Activated CD4-positive, alpha-beta memory T cell treated with anti-CD3 and anti-CD28 coated beads for 36 hours (primary cell): ENCODE measurements at regions not wholly inside any gene's neighbourhood (a gene's known extent, or its start where the extent isn't known, plus 50 kb on each side); places are given as distances from the start of the nearest gene placed in this dataset.

Experiments
- CTCF ChIA-PET: fragments of 350-600 bp; sonication (Branson Sonifier 250); formaldehyde crosslinking; loops from one replicate; lab custom pipeline; 2021; ENCODE audit warnings: antibody characterized with exemption, inconsistent platforms; lab: Charles Lee
- POLR2A ChIA-PET: fragments of 350-600 bp; sonication (Branson Sonifier 250); formaldehyde crosslinking; loops from one replicate; lab custom pipeline; 2021; ENCODE audit warnings: antibody characterized with exemption; lab: Charles Lee
- DNase-seq: peaks from one replicate; pipeline ENCODE4 v3.0.0-alpha.2; 2020
- H3K27ac Mint-ChIP-seq: one replicate; pipeline ENCODE4 v1.8.0; 2021; ENCODE audit warnings: mixed read lengths
- H3K27me3 Mint-ChIP-seq: one replicate; pipeline ENCODE4 v1.8.0; 2021; ENCODE audit warnings: mixed read lengths
- H3K36me3 Mint-ChIP-seq: one replicate; pipeline ENCODE4 v1.8.0; 2021; ENCODE audit warnings: mixed read lengths
- H3K4me1 Mint-ChIP-seq: one replicate; pipeline ENCODE4 v1.8.0; 2021; ENCODE audit warnings: low read depth, mixed read lengths
- H3K4me3 Mint-ChIP-seq: one replicate; pipeline ENCODE4 v1.8.0; 2021; ENCODE audit warnings: mild to moderate bottlenecking, mixed read lengths
- H3K9me3 Mint-ChIP-seq: one replicate; pipeline ENCODE4 v1.8.0; 2021; ENCODE audit warnings: mixed read lengths
- intact Hi-C: fragments of 100-400 bp; cut with micrococcal nuclease; formaldehyde crosslinking; loops from one replicate; pipeline ENCODE4 v1.15.1; 2023

DNA sequence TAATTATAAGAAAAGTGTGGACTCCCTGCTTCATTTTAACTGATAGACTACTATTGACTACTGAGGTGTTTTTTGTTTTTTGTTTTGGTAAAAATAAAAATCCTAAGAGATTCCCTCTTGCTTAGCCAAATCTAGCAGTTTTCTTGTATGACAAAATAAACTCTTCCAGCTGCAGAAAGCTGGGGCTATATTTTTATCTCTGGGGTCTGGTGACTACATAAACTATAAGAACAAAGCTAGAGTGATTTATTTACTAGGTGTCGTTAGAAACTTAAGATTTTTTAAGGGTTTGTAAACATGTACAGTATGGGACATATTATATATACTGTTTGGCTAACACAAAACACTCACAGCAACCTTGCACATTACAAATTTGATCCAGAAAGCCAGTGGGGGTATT lies 467.4 kb upstream of the MPDZ start:
- Mint-ChIP-seq H3K36me3 (no peaks in the 10 kb centered on the region), H3K27ac (no peak overlapping the region), H3K4me3 (no peak overlapping the region), H3K4me1 (no peaks in the 10 kb centered on the region), H3K9me3 (peaks cover 3% of the 10 kb centered on the region), H3K27me3 (no peaks in the 10 kb centered on the region)
- DNase-seq, result no peak
- CTCF ChIA-PET, result interaction anchor here (0.6 kb wide), 1 partner anchor 11 kb away, joined by 4 read pairs; no protein-coding TSS in a partner anchor
- intact Hi-C loops, result no loop called here
- POLR2A ChIA-PET, result no interaction called here

DNA sequence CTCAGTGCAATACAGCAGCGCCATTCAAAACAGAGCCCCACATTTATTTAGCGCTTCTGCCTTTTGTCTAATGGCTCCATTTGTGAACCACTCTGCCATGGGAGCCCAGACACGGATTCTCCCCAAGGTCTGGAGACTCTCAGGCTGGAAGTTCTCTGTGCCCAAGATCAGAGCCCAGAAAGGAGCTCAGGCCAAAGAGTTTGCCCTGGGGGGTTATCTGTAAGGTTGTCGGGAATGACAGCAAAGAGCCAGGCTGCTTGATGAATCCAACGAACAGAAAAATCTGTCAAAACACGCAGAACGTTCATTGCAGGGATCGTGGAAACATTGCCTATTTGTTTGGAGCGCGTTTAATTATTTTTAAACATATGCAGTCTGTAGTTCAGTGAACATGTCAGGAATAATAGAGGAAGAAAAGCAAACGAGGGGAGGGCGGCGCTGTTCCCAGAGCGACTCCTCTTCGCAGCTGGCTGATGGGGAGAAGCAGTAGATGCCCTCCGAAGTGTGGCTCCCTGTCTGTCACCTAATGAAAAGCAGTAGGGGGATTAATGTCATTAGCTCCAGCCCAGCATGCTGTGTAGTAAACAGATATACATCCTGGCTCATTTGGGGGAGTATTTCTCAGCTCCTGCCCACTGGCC lies 464.9 kb upstream of the MPDZ start:
- H3K27me3 Mint-ChIP-seq, result no peaks in the 10 kb centered on the region
- POLR2A ChIA-PET, result no interaction called here

DNA sequence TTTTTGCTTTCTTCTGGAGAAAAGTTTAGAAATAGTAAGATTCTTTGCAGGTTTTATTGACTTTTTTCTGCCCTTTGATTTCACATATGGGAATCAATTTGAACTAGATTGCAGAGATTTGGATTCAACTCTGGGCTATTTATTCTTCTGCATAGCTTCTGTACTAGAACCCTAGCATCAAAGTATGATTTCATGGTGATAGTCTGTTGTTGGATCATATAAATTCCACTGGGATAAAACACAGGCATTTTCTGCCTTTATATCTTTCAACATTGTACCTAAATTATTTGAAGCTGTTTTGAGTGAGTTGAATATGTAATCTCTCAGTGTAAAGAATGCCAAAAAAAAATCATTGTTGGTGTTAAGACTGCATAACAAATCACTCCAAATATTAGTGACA lies 458.4 kb upstream of the MPDZ start:
- H3K4me1 Mint-ChIP-seq, result no peaks in the 10 kb centered on the region
- H3K9me3 Mint-ChIP-seq, result peaks cover 6% of the 10 kb centered on the region
- ChIA-PET CTCF (no interaction called here), POLR2A (no interaction called here)
- no peak overlapping the region for H3K4me3 Mint-ChIP-seq
- intact Hi-C loops, result no loop called here
- H3K27me3 Mint-ChIP-seq, result no peaks in the 10 kb centered on the region
- H3K36me3 Mint-ChIP-seq, result no peaks in the 10 kb centered on the region
- no peak overlapping the region for H3K27ac Mint-ChIP-seq
- DNase-seq, result no peak

More for the DNA sequence above, 464.9 kb upstream of the MPDZ start:
- CTCF ChIA-PET, result no interaction called here
- DNase-seq, result no peak
- H3K4me1 Mint-ChIP-seq, result no peaks in the 10 kb centered on the region
- no peak overlapping the region for H3K27ac Mint-ChIP-seq
- H3K36me3 Mint-ChIP-seq, result no peaks in the 10 kb centered on the region
- no peak overlapping the region for H3K4me3 Mint-ChIP-seq
- peaks cover 3% of the 10 kb centered on the region for H3K9me3 Mint-ChIP-seq
- intact Hi-C loops, result no loop called here

DNA sequence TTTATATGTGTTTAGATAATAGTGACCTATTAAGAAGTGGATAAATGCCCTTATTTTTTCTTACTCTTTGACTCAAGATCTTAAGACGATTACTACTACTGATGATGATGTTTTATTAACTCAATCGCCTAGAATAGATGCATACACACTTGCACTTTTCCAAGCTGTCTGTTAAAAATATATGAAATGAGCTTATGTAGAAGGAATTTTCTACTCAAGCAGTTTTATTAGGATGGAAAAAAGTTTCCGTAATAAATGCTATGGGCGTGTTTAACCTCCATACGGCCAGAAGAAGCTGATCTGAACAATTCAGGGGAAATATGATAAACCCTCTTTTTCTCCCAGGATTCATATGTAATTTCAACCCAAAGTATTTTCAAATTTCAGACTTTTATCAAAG lies 455.7 kb upstream of the MPDZ start:
- Mint-ChIP-seq H3K36me3 (no peaks in the 10 kb centered on the region), H3K27me3 (no peaks in the 10 kb centered on the region), H3K4me1 (no peaks in the 10 kb centered on the region), H3K9me3 (peaks cover 8% of the 10 kb centered on the region), H3K27ac (no peak overlapping the region), H3K4me3 (no peak overlapping the region)
- ChIA-PET CTCF (interaction anchor here (0.7 kb wide), 1 partner anchor 12 kb away, joined by 4 read pairs; no protein-coding TSS in a partner anchor), POLR2A (no interaction called here)
- intact Hi-C loops, result no loop called here
- no peak for DNase-seq

DNA sequence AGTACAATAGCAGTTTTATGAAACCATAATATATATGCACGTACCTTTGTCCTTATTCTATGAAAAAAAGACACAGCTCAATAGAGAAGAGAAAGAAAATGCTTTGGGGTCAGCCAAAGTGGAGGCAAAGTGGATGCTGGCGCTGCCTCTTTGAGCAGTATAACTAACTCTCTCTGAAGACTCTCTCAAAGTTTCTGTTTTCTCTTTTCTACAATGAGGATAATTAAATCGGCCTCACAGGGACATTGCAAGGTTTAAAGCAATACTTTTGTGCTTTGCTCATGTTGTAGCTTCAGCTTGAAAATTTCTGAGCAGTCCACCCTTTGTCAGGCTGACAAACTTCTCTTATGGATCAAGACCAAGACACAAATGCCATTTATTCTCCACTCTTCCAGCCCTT lies 455.1 kb upstream of the MPDZ start:
- H3K4me1 Mint-ChIP-seq, result no peaks in the 10 kb centered on the region
- no peaks in the 10 kb centered on the region for H3K27me3 Mint-ChIP-seq
- peaks cover 8% of the 10 kb centered on the region for H3K9me3 Mint-ChIP-seq
- ChIA-PET POLR2A (no interaction called here), CTCF (no interaction called here)
- no peaks in the 10 kb centered on the region for H3K36me3 Mint-ChIP-seq
- no peak overlapping the region for H3K27ac Mint-ChIP-seq
- H3K4me3 Mint-ChIP-seq, result no peak overlapping the region
- intact Hi-C loops, result no loop called here
- no peak for DNase-seq

DNA sequence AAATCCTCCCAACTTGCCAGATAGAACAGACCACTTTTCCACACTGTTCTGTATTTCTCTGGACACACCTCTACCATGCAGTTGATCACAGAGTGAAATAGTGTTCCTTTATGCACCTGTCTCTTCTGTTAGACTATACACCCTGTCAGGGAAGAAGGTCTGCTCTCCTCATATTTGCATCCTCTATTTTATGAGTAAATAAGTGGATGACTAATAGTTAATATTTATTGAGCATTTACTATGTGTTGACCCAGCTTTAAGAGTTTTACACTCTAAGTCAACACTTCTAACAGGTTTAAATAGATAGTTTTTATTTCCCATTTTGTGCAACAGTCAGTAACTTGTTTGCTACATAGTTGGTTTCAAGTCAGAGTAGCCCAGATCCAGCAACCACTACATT lies 452.8 kb upstream of the MPDZ start:
- CTCF ChIA-PET, result no interaction called here
- POLR2A ChIA-PET, result no interaction called here
- H3K4me3 Mint-ChIP-seq, result no peak overlapping the region
- H3K27me3 Mint-ChIP-seq, result no peaks in the 10 kb centered on the region
- no peak for DNase-seq
- no peaks in the 10 kb centered on the region for H3K4me1 Mint-ChIP-seq
- no peaks in the 10 kb centered on the region for H3K36me3 Mint-ChIP-seq
- H3K9me3 Mint-ChIP-seq, result peaks cover 6% of the 10 kb centered on the region
- intact Hi-C loops, result no loop called here
- no peak overlapping the region for H3K27ac Mint-ChIP-seq

DNA sequence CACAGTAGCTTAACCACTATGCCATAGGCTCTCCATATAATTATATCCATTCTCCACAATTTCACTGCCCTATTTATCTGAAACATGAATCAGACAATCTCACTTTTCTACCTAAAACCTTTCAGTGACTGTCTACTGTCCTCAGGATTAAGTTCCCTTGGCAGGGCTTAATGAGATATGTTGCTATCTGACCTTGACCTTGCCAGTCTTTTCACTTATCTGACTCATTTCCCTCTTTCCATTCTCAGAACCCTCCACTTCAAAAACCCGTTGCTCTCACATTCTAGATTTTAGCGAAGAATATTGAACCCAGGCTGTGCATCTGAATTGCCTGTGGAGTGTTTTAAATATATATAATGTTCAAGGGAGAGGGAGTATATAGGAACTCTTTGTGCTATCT lies 452.1 kb upstream of the MPDZ start:
- no peak overlapping the region for H3K4me3 Mint-ChIP-seq
- CTCF ChIA-PET, result no interaction called here
- no peaks in the 10 kb centered on the region for H3K4me1 Mint-ChIP-seq
- no peak overlapping the region for H3K27ac Mint-ChIP-seq
- intact Hi-C loops, result no loop called here
- H3K27me3 Mint-ChIP-seq, result no peaks in the 10 kb centered on the region
- POLR2A ChIA-PET, result no interaction called here
- DNase-seq, result no peak
- no peaks in the 10 kb centered on the region for H3K36me3 Mint-ChIP-seq
- H3K9me3 Mint-ChIP-seq, result peaks cover 2% of the 10 kb centered on the region

DNA sequence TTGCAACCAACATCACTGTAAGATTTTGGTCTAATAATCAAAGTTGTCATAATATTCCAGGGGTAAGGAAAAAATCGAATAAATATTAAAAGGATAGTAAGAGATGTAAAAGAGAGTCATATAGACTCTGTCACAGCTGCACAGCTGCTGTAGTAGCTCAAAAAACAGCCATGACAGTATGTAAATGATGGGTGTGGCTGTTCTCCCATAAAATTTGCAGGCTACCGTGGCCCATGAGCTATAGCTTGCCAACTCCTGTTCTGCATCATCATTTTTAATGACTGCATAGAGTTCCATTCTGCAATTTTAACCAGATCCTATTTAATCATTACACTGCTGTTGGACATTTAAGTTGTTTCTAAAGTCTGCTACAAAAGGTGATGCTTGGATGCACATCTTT lies 450.5 kb upstream of the MPDZ start:
- no peak overlapping the region for H3K4me3 Mint-ChIP-seq
- intact Hi-C loops, result no loop called here

DNA sequence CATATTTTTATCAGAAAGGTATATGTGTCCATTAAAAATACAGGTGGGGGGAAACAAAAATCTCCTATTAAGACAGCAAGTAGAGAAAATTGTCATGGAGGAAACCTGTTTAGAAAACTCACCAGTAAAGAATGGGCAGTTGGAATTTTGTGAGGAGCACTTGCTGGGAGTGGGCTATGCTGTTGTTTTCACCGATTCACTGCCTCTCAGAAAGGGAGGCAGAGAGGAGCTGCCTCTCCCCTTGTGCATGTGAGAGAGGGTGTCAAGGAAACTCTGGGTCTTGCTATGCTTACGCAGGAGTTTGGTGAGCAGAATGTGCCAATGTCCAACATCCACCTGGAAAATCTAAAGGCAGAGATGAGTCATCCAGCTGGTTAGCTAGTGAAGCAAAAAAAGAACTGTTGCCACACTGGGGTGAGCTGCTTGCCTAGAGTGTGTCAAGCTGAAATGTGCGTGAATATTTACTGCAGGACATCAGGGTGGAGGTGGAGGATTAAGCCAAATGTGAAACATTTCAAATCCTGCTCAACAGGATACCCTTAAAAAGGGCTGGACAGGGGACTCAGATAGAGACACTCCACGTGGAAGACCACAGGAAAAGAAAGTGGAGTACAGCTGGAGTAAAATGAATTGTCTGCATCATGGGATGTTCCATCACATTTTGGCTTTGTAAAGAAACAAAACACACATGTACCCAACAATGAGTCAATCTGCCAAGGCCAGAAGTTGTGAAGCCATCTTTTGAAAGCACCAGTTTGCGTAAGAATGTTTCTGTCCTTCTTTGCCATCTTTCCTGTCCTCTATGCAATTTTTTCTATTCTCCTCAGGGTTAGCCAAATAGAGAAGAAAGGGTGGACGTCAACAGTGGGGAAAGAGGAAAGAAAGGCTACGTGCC lies 449.7 kb upstream of the MPDZ start:
- H3K27ac Mint-ChIP-seq, result no peak overlapping the region
- no peaks in the 10 kb centered on the region for H3K36me3 Mint-ChIP-seq
- no peak overlapping the region for H3K4me3 Mint-ChIP-seq
- peaks cover 4% of the 10 kb centered on the region for H3K9me3 Mint-ChIP-seq
- ChIA-PET POLR2A (no interaction called here), CTCF (no interaction called here)
- intact Hi-C loops, result no loop called here
- H3K27me3 Mint-ChIP-seq, result no peaks in the 10 kb centered on the region
- DNase-seq, result no peak
- no peaks in the 10 kb centered on the region for H3K4me1 Mint-ChIP-seq

More for the DNA sequence above, 450.5 kb upstream of the MPDZ start:
- H3K36me3 Mint-ChIP-seq, result no peaks in the 10 kb centered on the region
- H3K27ac Mint-ChIP-seq, result no peak overlapping the region
- CTCF ChIA-PET, result no interaction called here
- H3K9me3 Mint-ChIP-seq, result peaks cover 2% of the 10 kb centered on the region
- DNase-seq, result no peak
- no peaks in the 10 kb centered on the region for H3K27me3 Mint-ChIP-seq
- POLR2A ChIA-PET, result no interaction called here
- no peaks in the 10 kb centered on the region for H3K4me1 Mint-ChIP-seq

DNA sequence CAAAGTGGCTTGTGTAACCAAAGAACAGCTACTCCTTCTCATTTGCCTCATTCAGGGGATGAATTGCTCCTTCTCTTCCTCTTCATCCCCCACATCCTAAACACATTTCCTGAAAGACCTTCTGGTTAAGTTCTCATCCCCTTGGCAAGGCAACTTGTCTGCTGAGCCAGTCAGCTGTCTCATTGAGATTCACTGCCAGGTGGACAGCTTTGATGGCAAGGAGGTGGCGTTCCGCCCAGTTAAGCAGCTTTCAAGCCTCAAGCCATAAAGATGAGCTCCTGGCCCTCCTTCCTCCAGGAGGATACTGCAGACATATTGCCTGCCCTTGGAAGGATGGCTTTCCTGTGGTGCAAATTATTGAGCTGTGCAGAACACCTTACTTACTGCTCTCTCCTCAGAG lies 448.6 kb upstream of the MPDZ start:
- H3K9me3 Mint-ChIP-seq, result peaks cover 6% of the 10 kb centered on the region
- H3K27me3 Mint-ChIP-seq, result no peaks in the 10 kb centered on the region
- CTCF ChIA-PET, result no interaction called here

DNA sequence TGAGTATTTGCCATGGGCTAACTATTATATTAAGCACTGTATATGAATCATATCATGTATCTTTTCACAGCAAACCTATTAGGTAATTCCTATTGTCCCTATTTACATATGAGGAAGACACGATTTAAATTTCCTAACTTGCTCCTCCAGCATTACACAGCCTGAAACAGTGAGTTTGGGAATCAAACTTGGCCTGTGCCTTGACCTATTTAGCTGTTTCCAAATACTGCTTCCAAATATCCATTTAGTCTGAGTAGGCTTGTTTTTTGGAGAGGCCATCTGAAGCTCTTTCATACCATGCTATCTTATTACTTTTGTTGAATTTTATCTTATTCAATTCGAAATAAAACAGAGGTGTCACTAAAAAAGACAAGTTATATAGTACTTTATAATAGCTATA lies 447.3 kb upstream of the MPDZ start:
- H3K36me3 Mint-ChIP-seq, result no peaks in the 10 kb centered on the region
- no peaks in the 10 kb centered on the region for H3K27me3 Mint-ChIP-seq
- intact Hi-C loops, result no loop called here
- H3K4me1 Mint-ChIP-seq, result no peaks in the 10 kb centered on the region
- ChIA-PET POLR2A (no interaction called here), CTCF (no interaction called here)
- no peak overlapping the region for H3K27ac Mint-ChIP-seq
- no peak overlapping the region for H3K4me3 Mint-ChIP-seq
- peaks cover 7% of the 10 kb centered on the region for H3K9me3 Mint-ChIP-seq
- DNase-seq, result no peak

More for the DNA sequence above, 448.6 kb upstream of the MPDZ start:
- intact Hi-C loops, result no loop called here
- no peak for DNase-seq
- Mint-ChIP-seq H3K4me3 (no peak overlapping the region), H3K27ac (no peak overlapping the region), H3K4me1 (no peaks in the 10 kb centered on the region), H3K36me3 (no peaks in the 10 kb centered on the region)
- POLR2A ChIA-PET, result no interaction called here

DNA sequence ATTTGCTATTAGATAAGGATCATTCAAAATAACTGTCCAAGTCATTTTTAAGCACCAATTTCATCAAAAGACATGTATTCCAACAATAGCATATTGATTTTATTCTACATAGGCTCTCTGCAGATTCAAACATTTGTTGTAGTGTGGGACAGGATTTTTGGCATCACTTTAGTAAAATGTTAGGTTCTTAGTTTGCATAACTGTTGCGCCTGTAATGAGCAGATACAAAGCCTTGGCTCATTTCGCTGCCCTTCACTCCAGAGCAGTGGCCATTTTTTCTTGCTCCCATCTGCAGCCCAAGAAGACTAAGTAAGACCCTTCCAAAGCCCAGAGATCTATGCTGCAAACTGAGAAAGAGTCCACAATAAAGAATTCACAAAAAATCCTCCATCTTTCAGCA lies 446.0 kb upstream of the MPDZ start:
- POLR2A ChIA-PET, result no interaction called here
- Mint-ChIP-seq H3K36me3 (no peaks in the 10 kb centered on the region), H3K4me1 (no peaks in the 10 kb centered on the region), H3K4me3 (no peak overlapping the region), H3K27ac (no peak overlapping the region), H3K9me3 (peaks cover 7% of the 10 kb centered on the region), H3K27me3 (no peaks in the 10 kb centered on the region)
- CTCF ChIA-PET, result no interaction called here
- intact Hi-C loops, result no loop called here
- DNase-seq, result no peak
